ENCODE measurements at regions not wholly inside any gene's neighbourhood (a gene's known extent, or its start where the extent isn't known, plus 50 kb on each side); places are given as distances from the start of the nearest gene placed in this dataset.

DNA sequence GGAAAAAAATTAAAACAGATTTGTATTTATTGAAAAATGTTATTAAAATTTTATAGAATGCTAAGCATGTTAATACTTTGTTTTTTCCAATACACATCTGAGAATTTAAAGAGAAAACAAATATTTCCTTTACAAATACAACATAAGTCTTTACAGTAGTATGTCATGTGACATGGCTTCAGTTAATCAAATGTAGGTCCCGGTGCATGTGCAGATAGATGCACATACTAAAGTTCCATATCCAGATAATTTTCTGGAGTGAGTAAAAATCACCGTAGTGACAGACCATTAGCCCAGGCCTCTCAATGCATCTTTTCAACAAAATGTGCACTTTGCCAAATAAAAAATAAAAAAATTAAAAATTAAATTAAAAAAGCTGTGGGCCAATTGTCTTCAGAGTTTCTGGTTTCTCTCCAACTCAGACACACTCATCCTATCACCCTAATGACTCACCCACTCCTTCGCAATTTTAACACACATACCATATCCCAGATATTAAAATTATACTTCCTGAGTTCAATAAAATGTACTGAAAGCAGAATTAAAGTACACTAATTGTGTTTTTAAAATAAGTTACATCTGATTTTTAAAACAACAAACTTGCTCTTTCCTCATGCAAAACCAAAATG is 508.1 kb downstream of the NR2F1-AS1 start:
- no peak for DNase-seq (ENCODE audit: low read depth)
- H3K4me3 ChIP-seq (ENCODE audit: low read depth, low read length): no peak overlapping the region
- TF ChIP-seq, protein P1, sequence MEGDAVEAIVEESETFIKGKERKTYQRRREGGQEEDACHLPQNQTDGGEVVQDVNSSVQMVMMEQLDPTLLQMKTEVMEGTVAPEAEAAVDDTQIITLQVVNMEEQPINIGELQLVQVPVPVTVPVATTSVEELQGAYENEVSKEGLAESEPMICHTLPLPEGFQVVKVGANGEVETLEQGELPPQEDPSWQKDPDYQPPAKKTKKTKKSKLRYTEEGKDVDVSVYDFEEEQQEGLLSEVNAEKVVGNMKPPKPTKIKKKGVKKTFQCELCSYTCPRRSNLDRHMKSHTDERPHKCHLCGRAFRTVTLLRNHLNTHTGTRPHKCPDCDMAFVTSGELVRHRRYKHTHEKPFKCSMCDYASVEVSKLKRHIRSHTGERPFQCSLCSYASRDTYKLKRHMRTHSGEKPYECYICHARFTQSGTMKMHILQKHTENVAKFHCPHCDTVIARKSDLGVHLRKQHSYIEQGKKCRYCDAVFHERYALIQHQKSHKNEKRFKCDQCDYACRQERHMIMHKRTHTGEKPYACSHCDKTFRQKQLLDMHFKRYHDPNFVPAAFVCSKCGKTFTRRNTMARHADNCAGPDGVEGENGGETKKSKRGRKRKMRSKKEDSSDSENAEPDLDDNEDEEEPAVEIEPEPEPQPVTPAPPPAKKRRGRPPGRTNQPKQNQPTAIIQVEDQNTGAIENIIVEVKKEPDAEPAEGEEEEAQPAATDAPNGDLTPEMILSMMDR (IDR thresholded peaks at IDR 0.05; ENCODE audit: low read depth, low read length, missing control alignments): no peak
- in situ Hi-C loops (cut with HindIII; ENCODE audit: low sequenced_read_pairs): no loop called here

DNA sequence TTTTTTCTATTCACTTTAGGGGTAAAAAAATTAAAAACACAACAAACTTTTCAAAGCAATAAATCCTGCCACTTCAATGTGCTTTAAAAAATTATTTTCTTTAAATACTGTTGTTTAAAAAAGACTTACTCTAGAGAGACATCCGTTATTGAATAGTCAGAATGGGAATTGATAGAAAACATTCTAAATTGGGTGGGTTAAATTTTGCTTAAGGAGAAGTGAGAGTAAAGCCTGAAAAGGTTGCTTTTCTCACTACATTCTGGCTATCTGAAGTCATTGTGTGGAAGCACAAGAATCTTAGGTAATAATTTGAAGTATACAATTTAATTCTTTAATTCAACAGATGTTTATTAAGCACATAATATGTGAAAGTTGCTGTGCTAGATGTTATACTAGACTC is 509.3 kb downstream of the NR2F1-AS1 start:
- TF ChIP-seq, protein P1 (IDR thresholded peaks at IDR 0.05; ENCODE audit: low read depth, low read length, missing control alignments): no peak
- DNase-seq (ENCODE audit: low read depth): no peak
- in situ Hi-C loops (cut with HindIII; ENCODE audit: low sequenced_read_pairs): no loop called here
- H3K4me3 ChIP-seq (ENCODE audit: low read depth, low read length): no peak overlapping the region

DNA sequence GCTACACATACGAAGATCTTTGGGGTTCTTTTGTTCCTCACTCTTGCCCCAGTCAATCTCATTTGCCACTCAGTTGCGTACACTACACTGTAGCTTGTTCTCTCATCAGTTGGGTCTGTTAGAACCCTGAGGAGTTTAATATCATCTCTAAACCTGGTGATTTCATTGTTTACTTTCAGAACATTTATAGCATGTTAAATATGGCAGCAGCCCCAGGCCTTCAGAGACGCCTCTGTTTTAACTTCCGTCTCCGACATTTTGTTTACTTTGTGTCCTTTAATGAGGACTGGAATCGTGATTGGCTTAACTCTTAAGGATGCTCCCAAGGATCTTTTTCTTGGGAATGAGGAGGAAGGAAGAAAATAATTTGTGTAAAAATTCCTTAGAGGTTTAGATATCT is 510.1 kb downstream of the NR2F1-AS1 start:
- TF ChIP-seq, protein P1 (IDR thresholded peaks at IDR 0.05; ENCODE audit: low read depth, low read length, missing control alignments): no peak
- no peak overlapping the region for H3K4me3 ChIP-seq (ENCODE audit: low read depth, low read length)
- no peak for DNase-seq (ENCODE audit: low read depth)
- in situ Hi-C loops (cut with HindIII; ENCODE audit: low sequenced_read_pairs): no loop called here

DNA sequence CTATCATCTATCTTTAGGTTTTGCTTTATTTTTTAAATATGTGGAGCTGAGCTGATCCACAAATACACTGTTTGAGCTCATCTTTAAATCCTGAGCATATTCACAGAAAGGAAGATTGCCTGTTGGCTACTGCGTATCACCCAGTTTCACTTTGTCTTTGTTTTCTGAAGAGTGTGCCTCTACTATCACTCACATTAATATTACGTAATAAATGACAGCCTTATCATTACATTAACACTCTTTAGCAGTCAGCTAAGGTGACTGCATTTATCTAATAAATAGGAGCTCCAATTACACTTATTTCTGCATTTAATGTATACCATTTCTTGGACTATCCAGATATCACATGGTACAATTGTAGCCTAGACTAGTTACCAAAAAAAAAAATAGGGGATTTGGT is 511.7 kb downstream of the NR2F1-AS1 start:
- in situ Hi-C loops (cut with HindIII; ENCODE audit: low sequenced_read_pairs): no loop called here
- no peak for DNase-seq (ENCODE audit: low read depth)

DNA sequence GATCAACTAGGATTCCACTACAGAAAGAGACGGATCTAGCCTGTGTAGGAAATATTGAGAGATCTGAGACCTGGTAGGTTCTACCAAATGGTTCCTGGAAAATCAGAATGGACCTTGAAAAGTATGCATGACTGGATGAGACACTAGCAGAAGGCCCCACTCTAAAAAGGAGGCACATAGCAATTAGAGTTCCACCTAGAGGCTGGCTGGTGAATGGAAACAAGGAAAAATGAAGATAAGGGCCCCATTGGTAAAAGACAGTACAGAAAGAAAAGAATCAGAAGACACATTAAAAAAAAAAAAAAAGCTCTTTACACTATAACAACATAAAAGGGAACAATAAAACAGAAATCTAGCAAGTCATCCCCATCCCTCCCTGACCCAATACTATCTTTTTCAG is 518.5 kb downstream of the NR2F1-AS1 start:
- DNase-seq (ENCODE audit: low read depth): no peak
- in situ Hi-C loops (cut with HindIII; ENCODE audit: low sequenced_read_pairs): no loop called here
- TF ChIP-seq, protein P1 (IDR thresholded peaks at IDR 0.05; ENCODE audit: low read depth, low read length, missing control alignments): peak; percentile 24
- no peak overlapping the region for H3K4me3 ChIP-seq (ENCODE audit: low read depth, low read length)

More for the DNA sequence above, 511.7 kb downstream of the NR2F1-AS1 start:
- TF ChIP-seq, protein P1 (IDR thresholded peaks at IDR 0.05; ENCODE audit: low read depth, low read length, missing control alignments): no peak
- no peak overlapping the region for H3K4me3 ChIP-seq (ENCODE audit: low read depth, low read length)

DNA sequence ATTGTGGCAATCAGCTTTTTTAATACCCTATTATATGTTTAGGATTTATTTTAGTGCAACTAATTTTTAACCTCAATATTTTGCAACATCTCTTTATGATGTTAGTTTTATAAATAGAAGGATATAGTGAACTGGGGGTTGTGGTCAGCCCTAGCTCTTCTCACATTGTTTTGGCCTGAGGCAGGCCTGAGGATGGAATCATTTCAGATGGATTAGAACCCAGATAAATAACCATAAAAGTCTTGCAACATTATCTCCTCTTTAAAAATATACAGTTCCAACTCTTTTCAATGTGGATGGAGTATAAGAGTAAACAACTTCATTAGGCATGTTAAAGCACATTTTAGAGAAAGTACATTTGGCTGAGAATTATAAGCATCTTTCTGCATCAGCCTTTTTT is 522.7 kb downstream of the NR2F1-AS1 start:
- in situ Hi-C loops (cut with HindIII; ENCODE audit: low sequenced_read_pairs): no loop called here
- peak; percentile 34 for DNase-seq (ENCODE audit: low read depth)
- TF ChIP-seq, protein P1 (IDR thresholded peaks at IDR 0.05; ENCODE audit: low read depth, low read length, missing control alignments): no peak
- no peak overlapping the region for H3K4me3 ChIP-seq (ENCODE audit: low read depth, low read length)

Measured in astrocyte of the cerebellum (primary cell).